GM18505 (cell line): ENCODE measurements at regions not wholly inside any gene's neighbourhood (a gene's known extent, or its start where the extent isn't known, plus 50 kb on each side); places are given as distances from the start of the nearest gene placed in this dataset.
"Not testable (repeated sequence)": the region's sequence is repeated elsewhere in the genome, so short reads cannot be mapped to it uniquely, and the experiment has no call there.

Source experiments
- ATAC-seq: cut with Tn5 transposase; IDR thresholded peaks from one replicate; pipeline ENCODE4 v1.9.1; 2021; ENCODE audit not compliant: unreplicated experiment
- POLR2A ChIP-seq: IDR thresholded peaks from 4 replicates; pipeline ENCODE4 v1.6.1; 2011; ENCODE audit warnings: borderline replicate concordance; ENCODE audit not compliant: insufficient read depth, insufficient read length; ENCODE audit errors: extremely low read depth

DNA sequence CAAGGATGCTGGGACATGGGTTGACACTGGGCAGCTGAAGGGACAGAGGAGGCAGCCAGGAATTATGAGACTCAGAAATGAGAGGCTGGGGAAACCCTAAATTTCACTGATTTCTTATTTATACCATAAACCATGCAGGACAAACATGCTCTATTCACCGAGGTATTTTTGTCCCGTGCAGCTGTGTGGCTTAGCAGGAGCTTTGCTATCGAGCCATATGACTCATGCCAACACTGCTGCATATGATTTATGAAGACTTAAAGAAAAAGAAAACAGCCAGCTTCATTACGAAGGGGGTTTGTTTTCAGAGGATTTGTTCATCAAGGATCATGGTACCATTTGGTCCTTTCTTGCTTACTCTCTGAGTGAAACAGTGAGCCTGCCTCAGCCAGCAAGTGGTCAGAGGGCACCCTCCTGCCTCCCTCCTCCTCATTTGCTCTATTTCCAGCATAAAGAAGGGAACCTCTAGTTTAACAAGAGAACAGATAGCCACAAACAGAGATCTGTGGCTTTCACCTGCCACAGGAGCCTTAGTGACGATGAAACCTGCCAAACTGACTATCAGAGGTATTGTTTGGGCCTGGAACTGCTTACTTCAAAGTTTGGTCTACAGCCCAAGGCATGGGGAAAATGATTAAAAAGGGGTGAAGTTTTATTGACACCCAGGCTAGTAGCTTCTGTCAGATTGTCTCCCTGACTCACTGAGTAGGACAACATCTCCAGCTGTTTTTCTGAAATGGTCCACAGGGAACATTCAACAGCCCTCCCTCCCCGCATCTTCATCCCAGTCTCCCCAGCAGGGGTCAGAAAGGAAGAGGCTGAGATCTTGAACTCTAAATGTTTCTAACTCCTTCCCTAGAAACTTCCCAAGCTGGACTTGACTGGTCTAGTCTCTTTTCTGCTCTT, 80.1 kb upstream of the MAML3 start:
- no peak for ATAC-seq
- TF ChIP-seq POLR2A: no peak

DNA sequence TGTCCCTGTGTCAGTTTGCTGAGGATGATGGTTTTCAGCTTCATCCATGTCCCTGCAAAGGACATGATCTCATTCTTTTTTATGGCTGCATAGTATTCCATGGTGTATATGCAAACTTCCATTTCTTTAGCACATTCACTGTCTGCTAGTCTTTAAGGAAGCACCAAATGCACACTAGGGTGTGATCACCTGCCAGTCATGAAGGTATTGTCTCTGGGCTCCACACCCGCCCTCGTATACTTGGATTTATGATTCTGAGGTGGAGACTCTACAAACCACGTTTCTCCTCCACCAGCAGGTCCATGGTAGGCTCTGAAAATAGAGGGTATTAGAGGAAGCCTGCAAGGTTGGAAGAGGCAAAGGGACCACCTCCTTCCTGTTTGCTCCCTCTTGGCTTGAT, 75.9 kb upstream of the MAML3 start:
- ATAC-seq: no peak
- no peak for TF ChIP-seq POLR2A

DNA sequence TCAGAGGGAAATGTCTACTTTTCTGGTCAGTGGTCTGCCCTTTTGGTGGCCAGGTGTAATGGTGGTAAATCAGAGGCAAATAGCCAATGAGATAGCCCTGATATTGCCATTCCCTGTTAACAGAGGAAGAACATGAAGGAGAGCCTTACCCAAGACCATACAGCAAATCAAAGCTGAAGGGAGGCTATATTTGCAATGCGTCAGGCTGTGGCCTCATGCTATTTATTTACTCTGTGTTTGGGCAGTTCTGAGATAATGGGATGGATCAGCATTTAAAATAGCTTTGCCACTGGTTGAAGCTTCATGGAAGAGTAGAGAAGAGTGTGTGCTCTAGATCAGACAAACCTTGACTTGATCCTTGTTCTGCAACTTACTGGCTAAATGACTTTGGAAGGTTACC, 73.3 kb upstream of the MAML3 start:
- TF ChIP-seq POLR2A: no peak
- no peak for ATAC-seq

DNA sequence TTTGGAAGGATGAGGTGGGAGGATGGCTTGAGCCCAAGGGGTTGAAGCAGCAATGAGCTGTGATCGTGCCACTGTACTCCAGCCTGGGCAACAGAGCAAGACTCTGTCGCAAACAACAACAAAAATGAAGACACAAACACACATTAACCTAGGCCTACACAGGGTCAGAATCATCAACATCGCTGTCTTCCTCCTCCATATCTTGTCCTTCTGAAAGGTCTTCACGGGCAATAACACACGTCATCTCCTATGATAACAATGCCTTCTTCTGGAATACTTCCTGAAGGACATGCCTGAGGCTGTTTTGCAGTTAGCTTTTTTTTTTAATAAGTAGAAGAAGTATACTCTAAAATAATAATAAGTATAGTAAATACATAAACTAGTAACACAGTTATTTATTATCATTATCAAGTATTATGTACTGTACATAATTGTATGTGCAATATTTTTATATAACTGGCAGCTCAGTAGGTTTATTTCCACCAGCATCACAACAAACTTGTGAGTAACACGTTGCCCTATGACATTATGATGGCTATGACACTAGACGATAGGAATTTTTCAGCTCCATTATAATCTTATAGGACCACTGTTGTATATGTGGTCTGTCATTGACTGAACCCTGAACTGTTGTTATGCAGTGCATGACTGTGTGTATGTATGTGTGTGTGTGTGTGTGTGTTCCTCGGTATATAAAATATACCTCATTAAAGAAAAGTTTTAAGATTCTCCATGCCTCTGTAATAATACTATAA, 69.2 kb upstream of the MAML3 start:
- TF ChIP-seq POLR2A: no peak

DNA sequence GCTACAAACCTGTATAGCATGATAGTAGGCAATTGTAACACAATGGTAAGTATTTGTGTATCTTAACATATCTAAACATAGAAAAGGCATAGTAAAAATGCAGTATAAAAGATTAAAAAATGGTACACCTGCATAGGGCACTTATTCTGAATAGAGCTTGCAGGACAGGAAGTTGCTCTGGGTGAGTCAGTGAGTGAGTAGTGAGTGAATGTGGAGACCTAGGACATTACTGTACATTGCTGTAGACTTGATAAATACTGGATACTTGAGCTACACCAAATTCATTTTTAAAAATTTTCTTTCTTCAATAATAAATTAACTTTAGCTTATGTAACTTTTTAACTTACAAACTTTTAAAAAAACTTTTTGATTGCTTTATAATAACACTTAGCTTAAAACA, 68.2 kb upstream of the MAML3 start:
- no peak for ATAC-seq
- TF ChIP-seq POLR2A: no peak

More for the DNA sequence above, 69.2 kb upstream of the MAML3 start:
- ATAC-seq: no peak

DNA sequence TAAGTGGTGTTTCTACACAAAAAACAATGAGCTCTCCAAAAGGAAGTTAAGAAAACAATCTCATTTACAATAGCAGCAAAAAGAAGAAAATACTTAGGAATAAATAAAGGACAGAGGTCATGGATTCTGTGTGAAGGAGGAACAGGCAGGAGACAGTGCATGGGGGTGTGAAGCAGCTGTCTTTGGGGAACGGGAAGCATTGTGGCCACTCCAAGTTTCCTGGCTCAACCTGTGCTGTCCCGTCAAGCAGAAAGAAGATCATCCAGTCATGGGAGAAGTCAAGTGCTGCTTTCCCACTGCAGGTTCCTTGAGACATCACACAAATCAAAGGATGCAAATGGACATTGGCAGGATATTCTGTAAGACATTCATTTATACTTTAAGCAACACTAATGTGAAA, 66.1 kb upstream of the MAML3 start:
- no peak for TF ChIP-seq POLR2A
- ATAC-seq: no peak

DNA sequence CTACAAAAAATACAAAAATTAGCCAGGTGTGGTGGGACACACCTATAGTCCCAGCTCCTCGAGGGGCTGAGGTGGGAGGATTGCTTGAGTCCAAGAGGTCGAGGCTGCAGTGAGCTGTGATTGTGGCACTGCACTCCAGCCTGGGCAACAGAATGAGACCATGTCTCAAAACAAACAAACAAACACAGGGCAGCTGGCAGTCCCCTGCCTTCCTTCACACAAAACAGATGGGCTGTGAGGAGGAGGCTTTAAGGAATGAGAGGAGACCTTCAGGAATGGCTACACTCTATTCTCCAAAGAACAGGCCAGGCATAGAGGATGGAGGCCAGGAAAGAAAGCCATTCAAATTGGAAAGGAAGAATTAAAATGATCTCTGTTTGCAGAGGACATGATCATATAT, 65.6 kb upstream of the MAML3 start:
- no peak for ATAC-seq
- TF ChIP-seq POLR2A: no peak

DNA sequence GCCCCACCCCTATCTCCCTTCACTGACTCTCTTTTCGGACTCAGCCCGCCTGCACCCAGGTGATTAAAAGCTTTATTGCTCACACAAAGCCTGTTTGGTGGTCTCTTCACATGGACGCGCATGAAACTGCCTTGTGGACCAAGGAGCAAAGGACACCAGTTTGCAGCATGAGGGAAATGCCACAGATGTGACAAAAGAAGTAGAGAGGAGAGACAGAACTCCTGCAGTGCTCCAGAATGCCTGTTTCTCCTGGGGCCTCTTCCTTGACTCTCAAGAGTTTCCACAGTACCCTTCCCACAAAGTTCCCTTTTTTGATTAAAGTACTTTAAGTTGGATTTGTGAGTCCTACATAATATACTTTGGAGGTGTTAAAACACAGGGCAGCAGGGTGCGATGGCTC, 65.1 kb upstream of the MAML3 start:
- ATAC-seq: not testable (repeated sequence)

DNA sequence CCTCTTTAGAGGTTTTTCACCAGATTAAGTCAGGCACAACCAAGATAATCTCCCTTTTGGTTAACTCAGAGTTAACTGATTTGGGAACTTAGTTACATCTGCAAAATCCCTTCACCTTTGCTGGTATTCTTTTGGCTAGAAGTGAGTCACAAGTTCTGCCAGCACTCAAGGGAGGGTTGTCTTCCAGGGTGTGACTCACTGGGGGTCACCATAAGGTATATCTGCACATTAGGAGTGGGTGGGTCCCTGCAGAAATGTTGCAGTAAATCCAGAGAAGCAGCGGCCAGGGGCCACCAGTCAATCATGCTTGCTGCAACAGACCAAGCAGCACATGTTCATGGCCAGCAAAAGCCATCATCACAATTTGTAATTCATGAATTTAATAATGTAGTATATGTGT, 59.8 kb upstream of the MAML3 start:
- TF ChIP-seq POLR2A: no peak
- ATAC-seq: no peak

DNA sequence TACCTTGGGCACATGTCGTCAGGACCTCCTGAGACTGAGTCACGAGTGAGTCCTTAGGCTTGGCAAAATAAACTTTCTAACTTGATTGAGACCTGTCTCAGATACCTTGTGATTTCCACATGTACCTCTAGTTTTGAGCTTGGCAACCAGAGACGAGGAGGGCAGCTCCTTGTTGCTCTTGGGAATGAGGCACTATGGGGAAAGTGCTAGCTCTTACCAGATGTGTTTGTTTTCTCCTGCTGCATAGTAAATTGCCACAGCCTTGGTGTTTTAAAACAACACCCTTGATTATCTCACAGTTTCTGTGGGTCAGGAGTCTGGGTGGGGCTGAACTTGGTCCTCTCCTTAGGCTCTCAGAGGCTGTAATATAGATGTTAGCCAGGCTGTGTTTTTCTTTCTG, 59.1 kb upstream of the MAML3 start:
- ATAC-seq: no peak

DNA sequence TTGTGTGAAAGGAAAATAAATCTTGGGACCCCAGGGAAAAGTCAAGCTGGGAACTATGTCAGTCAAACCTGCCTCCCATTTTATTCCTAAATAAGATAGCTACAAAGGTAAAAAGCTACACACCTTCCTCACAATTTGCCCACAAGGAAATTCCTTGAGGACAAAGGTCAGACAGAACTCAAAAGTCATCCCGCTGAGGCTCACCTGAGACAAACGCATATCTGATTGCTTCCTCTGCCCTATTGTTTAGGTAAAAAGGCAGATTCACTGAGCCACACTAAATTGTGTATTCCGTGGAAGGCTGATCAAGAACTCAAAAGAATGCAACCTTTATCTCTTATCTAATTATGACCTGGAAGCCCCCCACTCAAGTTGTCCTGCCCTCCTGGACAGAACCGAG, 58.7 kb upstream of the MAML3 start:
- TF ChIP-seq POLR2A: no peak
- no peak for ATAC-seq

More for the DNA sequence above, 59.1 kb upstream of the MAML3 start:
- no peak for TF ChIP-seq POLR2A

DNA sequence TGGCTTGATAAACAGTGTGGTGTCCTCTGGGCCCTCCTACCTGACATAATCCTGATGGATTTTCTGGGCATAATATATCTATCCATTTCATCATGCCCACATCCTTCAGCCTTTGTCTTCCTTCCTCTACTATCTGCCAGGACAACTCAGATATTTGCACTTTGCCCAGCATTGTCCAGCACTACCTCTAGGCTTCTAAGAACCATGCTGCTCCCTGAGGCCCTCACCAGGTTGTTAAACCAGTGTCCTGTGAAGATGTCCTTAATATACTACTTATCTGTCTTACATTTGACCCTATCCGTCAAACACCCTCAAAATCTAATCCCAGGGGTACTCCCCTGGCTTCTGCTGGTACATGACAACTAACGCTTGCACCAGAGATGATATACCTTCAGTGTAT, 58.2 kb upstream of the MAML3 start:
- no peak for ATAC-seq
- TF ChIP-seq POLR2A: no peak

DNA sequence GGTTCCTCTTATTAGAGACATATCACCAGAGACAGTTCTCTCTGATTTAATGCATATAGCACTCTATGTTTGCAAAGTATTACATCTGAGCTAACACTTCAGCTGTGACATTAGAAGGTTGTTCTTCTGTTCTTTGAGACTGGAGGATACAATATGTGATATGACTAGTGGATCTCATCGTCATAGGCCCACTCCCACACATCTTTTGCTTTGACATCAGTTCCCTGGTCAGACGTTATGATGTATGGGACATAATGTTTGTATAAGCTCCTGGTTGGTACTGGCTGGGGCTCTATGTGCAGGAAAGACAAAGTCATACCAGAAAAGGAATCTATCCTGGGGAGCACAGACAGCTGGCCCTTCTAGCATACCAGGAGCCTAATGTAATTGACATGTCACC, 57.7 kb upstream of the MAML3 start:
- no peak for ATAC-seq
- no peak for TF ChIP-seq POLR2A

DNA sequence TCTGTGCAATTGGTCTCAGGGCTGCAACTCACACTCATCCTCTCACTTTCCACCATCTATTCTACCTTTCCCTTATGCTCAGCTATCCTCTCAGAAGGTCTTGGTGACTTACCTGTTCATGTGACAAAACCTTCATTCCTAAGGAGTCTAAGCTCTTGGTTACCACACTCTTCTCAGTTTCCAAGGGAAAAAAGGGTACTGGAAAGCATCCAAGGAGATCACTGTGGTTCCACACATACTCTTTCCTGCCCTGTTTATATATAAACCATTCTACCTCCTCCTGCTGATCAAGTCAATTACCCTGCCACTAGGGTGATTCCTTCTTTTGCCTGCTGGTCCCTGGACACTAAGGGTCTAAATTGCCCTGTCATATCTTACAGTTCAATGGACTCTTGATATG, 57.2 kb upstream of the MAML3 start:
- no peak for TF ChIP-seq POLR2A
- ATAC-seq: no peak
